22Rv1 (cell line): ENCODE measurements at regions not wholly inside any gene's neighbourhood (a gene's known extent, or its start where the extent isn't known, plus 50 kb on each side); places are given as distances from the start of the nearest gene placed in this dataset.

Experiments used
- H3K27ac ChIP-seq: fragments of 450-650 bp; 2 replicates; pipeline ENCODE4 v1.5.1; 2017
- ZFX ChIP-seq: fragments of 450-650 bp; IDR thresholded peaks from 2 replicates; pipeline ENCODE4 v1.6.1; 2017; ENCODE audit warnings: antibody characterized with exemption, borderline replicate concordance
- TF ChIP-seq, protein P1 (sequence below): fragments of 450-650 bp; IDR thresholded peaks from 2 replicates; pipeline ENCODE4 v1.5.1; 2017; ENCODE audit warnings: mild to moderate bottlenecking

DNA sequence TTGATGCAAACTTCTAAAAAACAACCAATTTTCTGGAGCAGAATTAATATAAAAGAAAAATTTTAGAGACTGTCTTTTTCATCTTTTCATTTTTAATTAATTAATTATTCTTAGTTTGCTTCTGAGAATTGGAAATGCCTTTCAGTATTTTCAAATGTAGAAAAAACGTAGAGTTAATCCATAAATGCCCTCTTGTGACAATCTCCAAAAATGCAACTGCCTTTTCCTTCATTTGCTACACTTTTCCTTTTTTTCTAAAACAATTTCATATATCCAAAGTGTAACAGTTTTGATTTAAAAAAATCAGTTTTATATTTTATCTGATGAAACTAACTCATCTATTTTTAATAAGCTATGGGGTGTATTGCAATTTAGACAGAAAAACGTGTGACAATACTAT, 409.3 kb downstream of the PRKD1 start:
- no peak for TF ChIP-seq ZFX
- TF ChIP-seq, protein P1, sequence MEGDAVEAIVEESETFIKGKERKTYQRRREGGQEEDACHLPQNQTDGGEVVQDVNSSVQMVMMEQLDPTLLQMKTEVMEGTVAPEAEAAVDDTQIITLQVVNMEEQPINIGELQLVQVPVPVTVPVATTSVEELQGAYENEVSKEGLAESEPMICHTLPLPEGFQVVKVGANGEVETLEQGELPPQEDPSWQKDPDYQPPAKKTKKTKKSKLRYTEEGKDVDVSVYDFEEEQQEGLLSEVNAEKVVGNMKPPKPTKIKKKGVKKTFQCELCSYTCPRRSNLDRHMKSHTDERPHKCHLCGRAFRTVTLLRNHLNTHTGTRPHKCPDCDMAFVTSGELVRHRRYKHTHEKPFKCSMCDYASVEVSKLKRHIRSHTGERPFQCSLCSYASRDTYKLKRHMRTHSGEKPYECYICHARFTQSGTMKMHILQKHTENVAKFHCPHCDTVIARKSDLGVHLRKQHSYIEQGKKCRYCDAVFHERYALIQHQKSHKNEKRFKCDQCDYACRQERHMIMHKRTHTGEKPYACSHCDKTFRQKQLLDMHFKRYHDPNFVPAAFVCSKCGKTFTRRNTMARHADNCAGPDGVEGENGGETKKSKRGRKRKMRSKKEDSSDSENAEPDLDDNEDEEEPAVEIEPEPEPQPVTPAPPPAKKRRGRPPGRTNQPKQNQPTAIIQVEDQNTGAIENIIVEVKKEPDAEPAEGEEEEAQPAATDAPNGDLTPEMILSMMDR, result peak; percentile 28
- H3K27ac ChIP-seq, result no peak overlapping the region

- H3K27ac ChIP-seq, result no peak overlapping the region
- TF ChIP-seq, protein P1, result peak; percentile 73
- TF ChIP-seq ZFX, result no peak
These were observed 406.0 kb downstream of the PRKD1 start for GRCh38 chr14:29521526-29522137.
